ENCODE measurements at regions not wholly inside any gene's neighbourhood (a gene's known extent, or its start where the extent isn't known, plus 50 kb on each side); places are given as distances from the start of the nearest gene placed in this dataset.
"Not testable (repeated sequence)": the region's sequence is repeated elsewhere in the genome, so short reads cannot be mapped to it uniquely, and the experiment has no call there.

DNA sequence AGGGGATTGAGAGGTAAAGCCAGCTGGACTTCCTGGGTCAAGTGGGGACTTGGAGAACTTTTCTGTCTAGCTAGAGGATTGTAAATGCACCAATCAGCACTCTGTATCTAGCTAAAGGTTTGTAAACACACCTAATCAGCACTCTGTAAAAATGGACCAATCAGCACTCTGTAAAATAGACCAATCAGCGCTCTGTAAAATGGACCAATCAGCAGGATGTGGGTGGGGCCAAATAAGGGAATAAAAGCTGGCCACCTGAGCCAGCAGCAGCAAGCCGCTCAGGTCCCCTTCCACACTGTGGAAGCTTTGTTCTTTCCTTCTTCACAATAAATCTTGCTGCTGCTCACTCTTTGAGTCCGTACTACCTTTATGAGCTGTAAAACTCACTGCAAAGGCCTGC, 87.7 kb downstream of the COPRS start:
- H2AFZ ChIP-seq (ENCODE audit: low read length); H3K79me2 ChIP-seq (ENCODE audit: control insufficient read depth in 1 of 2, insufficient read depth in 2 of 2, low read length in 2 of 2); H4K20me1 ChIP-seq (replicated peaks in 1 of 2; ENCODE audit: control insufficient read depth in 1 of 2, insufficient read depth in 2 of 2, low read length in 2 of 2); H3K18ac ChIP-seq (ENCODE audit: extremely low read depth, low read length); H2BK12ac ChIP-seq (ENCODE audit: low read depth, low read length); H3K27me3 ChIP-seq (replicated peaks in 1 of 4; ENCODE audit: control insufficient read depth in 3 of 4, extremely low read depth in 1 of 4, insufficient read depth in 3 of 4, low read length in 3 of 4); H2BK20ac ChIP-seq (ENCODE audit: low read length); H4K5ac ChIP-seq (ENCODE audit: insufficient read length, low read depth, low read length); H3K56ac ChIP-seq (replicated peaks; ENCODE audit: insufficient read length, low read depth, low read length); H3K9ac ChIP-seq (replicated peaks in 1 of 4; ENCODE audit: extremely low read depth in 1 of 4, low read depth in 3 of 4, low read length in 3 of 4); FAIRE-seq; H3K4me1 ChIP-seq (replicated peaks in 1 of 4; ENCODE audit: control insufficient read depth in 3 of 4, insufficient read depth in 4 of 4, low read length in 3 of 4); H2BK15ac ChIP-seq (ENCODE audit: low read length); H3K14ac ChIP-seq (ENCODE audit: insufficient read length); H3K4me3 ChIP-seq (ENCODE audit: extremely low read depth in 1 of 4, insufficient read depth in 2 of 4, low read depth in 3 of 4, low read length in 4 of 4); H3K23me2 ChIP-seq (ENCODE audit: low read depth, low read length); H3K36me3 ChIP-seq (ENCODE audit: control insufficient read depth in 2 of 4, insufficient read depth in 4 of 4, low read length in 3 of 4); H3K79me1 ChIP-seq (ENCODE audit: low read depth, low read length); H3K4ac ChIP-seq (replicated peaks; ENCODE audit: insufficient read length, low read depth, low read length); H2BK5ac ChIP-seq (ENCODE audit: low read depth, low read length); DNase-seq (ENCODE audit: low read depth in 1 of 2, low spot score in 2 of 2); H3K23ac ChIP-seq (ENCODE audit: insufficient read length); POLR2A ChIA-PET (ENCODE audit: partially characterized antibody); H4K91ac ChIP-seq (replicated peaks; ENCODE audit: insufficient read length, low read length); H2BK120ac ChIP-seq (replicated peaks; ENCODE audit: low read depth, low read length); H3K27ac ChIP-seq (ENCODE audit: low read depth, low read length); H4K8ac ChIP-seq (ENCODE audit: extremely low read depth, insufficient read depth, low read length); H2AK5ac ChIP-seq (ENCODE audit: low read depth, low read length); H3K4me2 ChIP-seq (ENCODE audit: insufficient read depth in 1 of 2, low read depth in 2 of 2, low read length in 2 of 2); H3K9me3 ChIP-seq (ENCODE audit: insufficient read depth in 2 of 2, low read depth in 1 of 2, low read length in 1 of 2): not testable (repeated sequence)
- 94% methylated on average over 3 of the region's 3 CpGs; no CpG with 5 or more reads in 1 of the 2 experiments for WGBS, 2 experiments (ENCODE audit: extremely low coverage in 1 of 2, insufficient coverage in 1 of 2, insufficient read length in 1 of 2, insufficient replicate concordance in 2 of 2, low coverage in 1 of 2, low lambda C conversion rate in 2 of 2, missing lambda C conversion rate in 1 of 2)
- CTCF ChIA-PET (ENCODE audit: partially characterized antibody), result interaction anchor here (1.1 kb wide), 1 partner anchor 236 kb away, joined by 3 read pairs; no protein-coding TSS in a partner anchor

DNA sequence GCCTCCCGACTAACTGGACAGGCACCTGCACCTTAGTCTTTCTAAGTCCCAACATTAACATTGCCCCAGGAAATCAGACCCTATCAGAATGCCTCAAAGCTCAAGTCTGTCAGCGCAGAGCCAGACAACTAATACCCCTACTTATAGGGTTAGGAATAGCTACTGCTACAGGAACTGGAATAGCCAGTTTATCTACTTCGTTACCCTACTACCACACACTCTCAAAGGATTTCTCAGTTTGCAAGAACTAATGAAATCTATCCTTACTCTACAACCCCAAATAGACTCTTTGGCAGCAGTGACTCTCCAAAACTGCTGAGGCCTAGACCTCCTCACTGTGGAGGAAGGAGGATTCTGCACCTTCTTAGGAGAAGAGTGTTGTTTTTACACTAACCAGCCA, 88.5 kb downstream of the COPRS start:
- H2BK12ac ChIP-seq (ENCODE audit: low read depth, low read length); H3K4ac ChIP-seq (replicated peaks; ENCODE audit: insufficient read length, low read depth, low read length); H3K14ac ChIP-seq (ENCODE audit: insufficient read length); H3K18ac ChIP-seq (ENCODE audit: extremely low read depth, low read length); H4K91ac ChIP-seq (replicated peaks; ENCODE audit: insufficient read length, low read length); H3K27ac ChIP-seq (ENCODE audit: low read depth, low read length); H3K79me2 ChIP-seq (ENCODE audit: control insufficient read depth in 1 of 2, insufficient read depth in 2 of 2, low read length in 2 of 2); H3K4me1 ChIP-seq (replicated peaks in 1 of 4; ENCODE audit: control insufficient read depth in 3 of 4, insufficient read depth in 4 of 4, low read length in 3 of 4); H2BK120ac ChIP-seq (replicated peaks; ENCODE audit: low read depth, low read length); H2BK20ac ChIP-seq (ENCODE audit: low read length); H3K56ac ChIP-seq (replicated peaks; ENCODE audit: insufficient read length, low read depth, low read length); H2BK15ac ChIP-seq (ENCODE audit: low read length); H2BK5ac ChIP-seq (ENCODE audit: low read depth, low read length); POLR2A ChIA-PET (ENCODE audit: partially characterized antibody); H3K23ac ChIP-seq (ENCODE audit: insufficient read length); H3K4me3 ChIP-seq (ENCODE audit: extremely low read depth in 1 of 4, insufficient read depth in 2 of 4, low read depth in 3 of 4, low read length in 4 of 4); H4K8ac ChIP-seq (ENCODE audit: extremely low read depth, insufficient read depth, low read length); H4K20me1 ChIP-seq (replicated peaks in 1 of 2; ENCODE audit: control insufficient read depth in 1 of 2, insufficient read depth in 2 of 2, low read length in 2 of 2); H3K27me3 ChIP-seq (replicated peaks in 1 of 4; ENCODE audit: control insufficient read depth in 3 of 4, extremely low read depth in 1 of 4, insufficient read depth in 3 of 4, low read length in 3 of 4); H3K36me3 ChIP-seq (ENCODE audit: control insufficient read depth in 2 of 4, insufficient read depth in 4 of 4, low read length in 3 of 4); H2AFZ ChIP-seq (ENCODE audit: low read length); DNase-seq (ENCODE audit: low read depth in 1 of 2, low spot score in 2 of 2); H3K9ac ChIP-seq (replicated peaks in 1 of 4; ENCODE audit: extremely low read depth in 1 of 4, low read depth in 3 of 4, low read length in 3 of 4); H3K9me3 ChIP-seq (ENCODE audit: insufficient read depth in 2 of 2, low read depth in 1 of 2, low read length in 1 of 2); CTCF ChIA-PET (ENCODE audit: partially characterized antibody); FAIRE-seq; H3K4me2 ChIP-seq (ENCODE audit: insufficient read depth in 1 of 2, low read depth in 2 of 2, low read length in 2 of 2); H3K79me1 ChIP-seq (ENCODE audit: low read depth, low read length); H4K5ac ChIP-seq (ENCODE audit: insufficient read length, low read depth, low read length); H3K23me2 ChIP-seq (ENCODE audit: low read depth, low read length); H2AK5ac ChIP-seq (ENCODE audit: low read depth, low read length): not testable (repeated sequence)
- 87% methylated on average over 3 of the region's 3 CpGs; no CpG with 5 or more reads in 1 of the 2 experiments for WGBS, 2 experiments (ENCODE audit: extremely low coverage in 1 of 2, insufficient coverage in 1 of 2, insufficient read length in 1 of 2, insufficient replicate concordance in 2 of 2, low coverage in 1 of 2, low lambda C conversion rate in 2 of 2, missing lambda C conversion rate in 1 of 2)

All from H1 (cell line).